ENCODE measurements at regions not wholly inside any gene's neighbourhood (a gene's known extent, or its start where the extent isn't known, plus 50 kb on each side); places are given as distances from the start of the nearest gene placed in this dataset.

- no peak overlapping the region for H3K27ac Mint-ChIP-seq
- no peak for DNase-seq
- Histone ChIP-seq H3K9ac (ENCODE audit: extremely low read depth, insufficient read length, low read length) (no peak overlapping the region), H3T11ph (ENCODE audit: low read length) (no peak overlapping the region), H3K23ac (ENCODE audit: insufficient read length, low read depth, low read length) (no peak overlapping the region), H3K56ac (ENCODE audit: insufficient read length, low read depth, low read length) (no peak overlapping the region), H2BK5ac (ENCODE audit: insufficient read length, low read length) (no peak overlapping the region), H4K8ac (replicated peaks; ENCODE audit: insufficient read length, low read depth, low read length) (no peak overlapping the region), H3K4me1 (ENCODE audit: insufficient read depth, low read length) (no peaks in the 10 kb centered on the region), H2BK15ac (ENCODE audit: low read depth, low read length) (no peak overlapping the region), H3K4ac (ENCODE audit: low read depth, low read length) (no peak overlapping the region), H2BK20ac (ENCODE audit: low read depth, low read length, poor library complexity, severe bottlenecking) (no peak overlapping the region), H3K79me2 (ENCODE audit: insufficient read depth, low read length) (no peaks in the 10 kb centered on the region), H4K91ac (ENCODE audit: insufficient read length, low read depth, low read length) (no peak overlapping the region), H3K27me3 (ENCODE audit: insufficient read depth, low read length) (no peaks in the 10 kb centered on the region), H3K9me3 (ENCODE audit: control insufficient read depth, low read depth, low read length) (no peaks in the 10 kb centered on the region), H2BK120ac (ENCODE audit: low read depth, low read length, poor library complexity, severe bottlenecking) (no peak overlapping the region), H3K4me2 (ENCODE audit: insufficient read depth, insufficient read length, low read length) (no peak overlapping the region), H3K14ac (ENCODE audit: insufficient read depth, low read length) (no peak overlapping the region), H3K18ac (ENCODE audit: insufficient read length, low read depth, low read length) (no peak overlapping the region), H4K5ac (ENCODE audit: insufficient read length, low read depth, low read length) (no peak overlapping the region), H3K27ac (ENCODE audit: insufficient read length, low read depth, low read length) (no peak overlapping the region), H3K79me1 (ENCODE audit: insufficient read depth, low read depth, low read length, poor library complexity, severe bottlenecking) (no peaks in the 10 kb centered on the region), H2BK12ac (ENCODE audit: insufficient read length, low read depth, low read length) (no peak overlapping the region), H3K23me2 (ENCODE audit: insufficient read length, low read depth, low read length, poor library complexity, severe bottlenecking) (no peaks in the 10 kb centered on the region), H2AFZ (ENCODE audit: low read length) (no peak overlapping the region), H2AK5ac (ENCODE audit: insufficient read length, low read length) (no peak overlapping the region), H4K20me1 (ENCODE audit: control insufficient read depth, insufficient read depth, insufficient read length) (no peaks in the 10 kb centered on the region)
- H3K4me1 Mint-ChIP-seq, result no peaks in the 10 kb centered on the region
- H3K4me3 Mint-ChIP-seq, result no peak overlapping the region
- H3K27me3 Mint-ChIP-seq (ENCODE audit: low read depth), result peaks cover 5% of the 10 kb centered on the region
- no peaks in the 10 kb centered on the region; a peak in 1 of 7 replicates for H3K36me3 Mint-ChIP-seq (ENCODE audit: insufficient read depth in 1 of 3, low read depth in 3 of 3)
- TF ChIP-seq, protein P1, sequence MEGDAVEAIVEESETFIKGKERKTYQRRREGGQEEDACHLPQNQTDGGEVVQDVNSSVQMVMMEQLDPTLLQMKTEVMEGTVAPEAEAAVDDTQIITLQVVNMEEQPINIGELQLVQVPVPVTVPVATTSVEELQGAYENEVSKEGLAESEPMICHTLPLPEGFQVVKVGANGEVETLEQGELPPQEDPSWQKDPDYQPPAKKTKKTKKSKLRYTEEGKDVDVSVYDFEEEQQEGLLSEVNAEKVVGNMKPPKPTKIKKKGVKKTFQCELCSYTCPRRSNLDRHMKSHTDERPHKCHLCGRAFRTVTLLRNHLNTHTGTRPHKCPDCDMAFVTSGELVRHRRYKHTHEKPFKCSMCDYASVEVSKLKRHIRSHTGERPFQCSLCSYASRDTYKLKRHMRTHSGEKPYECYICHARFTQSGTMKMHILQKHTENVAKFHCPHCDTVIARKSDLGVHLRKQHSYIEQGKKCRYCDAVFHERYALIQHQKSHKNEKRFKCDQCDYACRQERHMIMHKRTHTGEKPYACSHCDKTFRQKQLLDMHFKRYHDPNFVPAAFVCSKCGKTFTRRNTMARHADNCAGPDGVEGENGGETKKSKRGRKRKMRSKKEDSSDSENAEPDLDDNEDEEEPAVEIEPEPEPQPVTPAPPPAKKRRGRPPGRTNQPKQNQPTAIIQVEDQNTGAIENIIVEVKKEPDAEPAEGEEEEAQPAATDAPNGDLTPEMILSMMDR (conservative IDR thresholded peaks at IDR 0.05), result no peak
- H3K9me3 Mint-ChIP-seq, result no peaks in the 10 kb centered on the region
- WGBS (ENCODE audit: extremely low coverage, insufficient read length, low lambda C conversion rate), result no CpG with 5 or more reads among the region's 5 CpGs
These were observed 84.9 kb upstream of the CLDN18 start for GRCh38 chr3:137925080-137925479.

Measured in H9 (cell line).